ENCODE measurements at regions not wholly inside any gene's neighbourhood (a gene's known extent, or its start where the extent isn't known, plus 50 kb on each side); places are given as distances from the start of the nearest gene placed in this dataset.

DNA sequence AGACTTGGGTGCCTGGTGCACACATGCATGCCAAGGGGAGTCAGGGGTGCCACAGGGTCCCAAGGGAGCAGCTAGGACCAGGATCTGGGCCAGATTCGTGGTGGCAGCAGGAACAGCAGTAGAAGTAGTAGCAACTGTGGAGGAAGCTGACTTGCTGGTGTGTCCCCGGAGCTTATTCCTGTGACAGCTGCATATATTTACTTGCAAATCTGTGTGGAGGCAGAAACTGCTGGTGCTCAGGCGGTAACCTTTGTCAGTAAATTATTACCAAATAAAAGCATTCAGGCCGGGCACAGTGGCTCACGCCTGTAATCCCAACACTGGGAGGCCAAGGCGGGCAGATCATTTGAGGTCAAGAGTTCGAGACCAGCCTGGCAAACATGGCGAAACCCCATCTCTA, 67.4 kb upstream of the RAB18 start (continued):
- no peak for TF ChIP-seq SMAD5 (IDR thresholded peaks at IDR 0.05; ENCODE audit: low read depth)
- TF ChIP-seq STAT1 (conservative IDR thresholded peaks at IDR 0.05), result no peak
- TF ChIP-seq MEF2B (IDR thresholded peaks at IDR 0.05; ENCODE audit: partially characterized antibody, poor library complexity, severe bottlenecking), result no peak

DNA sequence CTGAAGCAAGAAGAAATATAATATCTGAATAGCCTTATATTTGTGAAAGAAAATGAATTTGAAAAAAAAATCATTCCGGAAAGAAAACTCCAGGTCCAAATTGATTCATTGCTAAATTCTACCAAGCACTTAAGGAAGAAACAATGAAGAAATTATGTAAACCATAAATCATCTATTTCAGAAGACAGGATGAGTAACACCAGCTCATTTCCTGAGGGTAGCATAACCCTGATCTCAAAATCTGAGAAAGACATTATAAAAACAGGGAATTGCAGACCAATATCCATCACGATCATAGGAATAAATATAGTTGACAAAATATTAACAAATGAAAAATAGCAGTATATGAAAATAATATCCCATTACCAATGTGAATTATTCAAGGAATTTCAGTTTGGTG, 70.1 kb upstream of the RAB18 start:
- H3K9me3 ChIP-seq (replicated peaks; ENCODE audit: control insufficient read depth, insufficient read depth, low read length), result no peaks in the 10 kb centered on the region
- intact Hi-C loops (cut with micrococcal nuclease; ENCODE audit: unreplicated experiment) (no loop called here), in situ Hi-C loops (cut with MboI) (loop anchor here (25.0 kb wide), 1 partner anchor 753 kb away; no protein-coding TSS in a partner anchor)
- POLR2A ChIA-PET, result no interaction called here
- SMC1A ChIA-PET (ENCODE audit: uncharacterized antibody, unreplicated experiment), result no interaction called here
- BruUV-seq (replicated peaks), result no TSS peak
- H4K20me1 ChIP-seq (ENCODE audit: control insufficient read depth, insufficient read depth), result no peaks in the 10 kb centered on the region
- no peak overlapping the region for H3K4me3 ChIP-seq
- H2AFZ ChIP-seq (ENCODE audit: control insufficient read depth, low read depth, low read length), result no peak overlapping the region
- RAD21 ChIA-PET (ENCODE audit: unreplicated experiment), result no interaction called here
- H3K4me2 ChIP-seq (ENCODE audit: control insufficient read depth, insufficient read depth), result no peak overlapping the region
- no peak for DNase-seq (ENCODE audit: low read depth, low spot score)
- no peak for ATAC-seq
- CTCF ChIA-PET, result no interaction called here
- H3K4me1 ChIP-seq (ENCODE audit: control insufficient read depth, insufficient read depth, low read length), result no peaks in the 10 kb centered on the region
- H3K9ac ChIP-seq (ENCODE audit: control insufficient read depth, insufficient read depth, low read length), result no peak overlapping the region
- H3K79me2 ChIP-seq (ENCODE audit: control insufficient read depth, insufficient read depth, low read length), result no peaks in the 10 kb centered on the region
- 44% methylated on average over 2 of the region's 2 CpGs for WGBS (ENCODE audit: insufficient coverage, insufficient replicate concordance, low lambda C conversion rate, missing lambda C conversion rate)
- no peaks in the 10 kb centered on the region for H3K27me3 ChIP-seq (replicated peaks in 1 of 2; ENCODE audit: control insufficient read depth in 2 of 2, insufficient read depth in 2 of 2, low read length in 1 of 2)
- H3K36me3 ChIP-seq (ENCODE audit: control insufficient read depth in 2 of 2, insufficient read depth in 2 of 2, low read length in 1 of 2), result no peaks in the 10 kb centered on the region
- no peak for FAIRE-seq
- H3K27ac ChIP-seq (ENCODE audit: control insufficient read depth, insufficient read depth), result no peak overlapping the region
- TF ChIP-seq, protein P1, sequence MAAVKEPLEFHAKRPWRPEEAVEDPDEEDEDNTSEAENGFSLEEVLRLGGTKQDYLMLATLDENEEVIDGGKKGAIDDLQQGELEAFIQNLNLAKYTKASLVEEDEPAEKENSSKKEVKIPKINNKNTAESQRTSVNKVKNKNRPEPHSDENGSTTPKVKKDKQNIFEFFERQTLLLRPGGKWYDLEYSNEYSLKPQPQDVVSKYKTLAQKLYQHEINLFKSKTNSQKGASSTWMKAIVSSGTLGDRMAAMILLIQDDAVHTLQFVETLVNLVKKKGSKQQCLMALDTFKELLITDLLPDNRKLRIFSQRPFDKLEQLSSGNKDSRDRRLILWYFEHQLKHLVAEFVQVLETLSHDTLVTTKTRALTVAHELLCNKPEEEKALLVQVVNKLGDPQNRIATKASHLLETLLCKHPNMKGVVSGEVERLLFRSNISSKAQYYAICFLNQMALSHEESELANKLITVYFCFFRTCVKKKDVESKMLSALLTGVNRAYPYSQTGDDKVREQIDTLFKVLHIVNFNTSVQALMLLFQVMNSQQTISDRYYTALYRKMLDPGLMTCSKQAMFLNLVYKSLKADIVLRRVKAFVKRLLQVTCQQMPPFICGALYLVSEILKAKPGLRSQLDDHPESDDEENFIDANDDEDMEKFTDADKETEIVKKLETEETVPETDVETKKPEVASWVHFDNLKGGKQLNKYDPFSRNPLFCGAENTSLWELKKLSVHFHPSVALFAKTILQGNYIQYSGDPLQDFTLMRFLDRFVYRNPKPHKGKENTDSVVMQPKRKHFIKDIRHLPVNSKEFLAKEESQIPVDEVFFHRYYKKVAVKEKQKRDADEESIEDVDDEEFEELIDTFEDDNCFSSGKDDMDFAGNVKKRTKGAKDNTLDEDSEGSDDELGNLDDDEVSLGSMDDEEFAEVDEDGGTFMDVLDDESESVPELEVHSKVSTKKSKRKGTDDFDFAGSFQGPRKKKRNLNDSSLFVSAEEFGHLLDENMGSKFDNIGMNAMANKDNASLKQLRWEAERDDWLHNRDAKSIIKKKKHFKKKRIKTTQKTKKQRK (IDR thresholded peaks at IDR 0.05; ENCODE audit: low read depth, low read length), result no peak
- TF ChIP-seq, protein P2, sequence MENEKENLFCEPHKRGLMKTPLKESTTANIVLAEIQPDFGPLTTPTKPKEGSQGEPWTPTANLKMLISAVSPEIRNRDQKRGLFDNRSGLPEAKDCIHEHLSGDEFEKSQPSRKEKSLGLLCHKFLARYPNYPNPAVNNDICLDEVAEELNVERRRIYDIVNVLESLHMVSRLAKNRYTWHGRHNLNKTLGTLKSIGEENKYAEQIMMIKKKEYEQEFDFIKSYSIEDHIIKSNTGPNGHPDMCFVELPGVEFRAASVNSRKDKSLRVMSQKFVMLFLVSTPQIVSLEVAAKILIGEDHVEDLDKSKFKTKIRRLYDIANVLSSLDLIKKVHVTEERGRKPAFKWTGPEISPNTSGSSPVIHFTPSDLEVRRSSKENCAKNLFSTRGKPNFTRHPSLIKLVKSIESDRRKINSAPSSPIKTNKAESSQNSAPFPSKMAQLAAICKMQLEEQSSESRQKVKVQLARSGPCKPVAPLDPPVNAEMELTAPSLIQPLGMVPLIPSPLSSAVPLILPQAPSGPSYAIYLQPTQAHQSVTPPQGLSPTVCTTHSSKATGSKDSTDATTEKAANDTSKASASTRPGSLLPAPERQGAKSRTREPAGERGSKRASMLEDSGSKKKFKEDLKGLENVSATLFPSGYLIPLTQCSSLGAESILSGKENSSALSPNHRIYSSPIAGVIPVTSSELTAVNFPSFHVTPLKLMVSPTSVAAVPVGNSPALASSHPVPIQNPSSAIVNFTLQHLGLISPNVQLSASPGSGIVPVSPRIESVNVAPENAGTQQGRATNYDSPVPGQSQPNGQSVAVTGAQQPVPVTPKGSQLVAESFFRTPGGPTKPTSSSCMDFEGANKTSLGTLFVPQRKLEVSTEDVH (IDR thresholded peaks at IDR 0.05; ENCODE audit: low read depth, partially characterized antibody), result no peak
- TF ChIP-seq EED (IDR thresholded peaks at IDR 0.05; ENCODE audit: low read depth) (no peak), SREBF2 (IDR thresholded peaks at IDR 0.05; ENCODE audit: low read length) (no peak), MTA3 (IDR thresholded peaks at IDR 0.05; ENCODE audit: borderline replicate concordance, low read length) (no peak), SIN3A (IDR thresholded peaks at IDR 0.05; ENCODE audit: low read depth, low read length) (no peak), TAF1 (IDR thresholded peaks at IDR 0.05; ENCODE audit: borderline replicate concordance, low read depth, low read length) (no peak), IKZF2 (IDR thresholded peaks at IDR 0.05) (no peak), ZZZ3 (IDR thresholded peaks at IDR 0.05; ENCODE audit: control insufficient read depth, insufficient read length, low read depth) (no peak), SMC3 (IDR thresholded peaks at IDR 0.05; ENCODE audit: borderline replicate concordance, low read length) (no peak), CREB1 (IDR thresholded peaks at IDR 0.05; ENCODE audit: low read depth) (no peak), BHLHE40 (IDR thresholded peaks at IDR 0.05; ENCODE audit: borderline replicate concordance in 1 of 2, low read depth in 2 of 2, low read length in 1 of 2) (no peak), BACH1 (IDR thresholded peaks at IDR 0.05; ENCODE audit: borderline replicate concordance) (no peak)
- TF ChIP-seq, protein P3, sequence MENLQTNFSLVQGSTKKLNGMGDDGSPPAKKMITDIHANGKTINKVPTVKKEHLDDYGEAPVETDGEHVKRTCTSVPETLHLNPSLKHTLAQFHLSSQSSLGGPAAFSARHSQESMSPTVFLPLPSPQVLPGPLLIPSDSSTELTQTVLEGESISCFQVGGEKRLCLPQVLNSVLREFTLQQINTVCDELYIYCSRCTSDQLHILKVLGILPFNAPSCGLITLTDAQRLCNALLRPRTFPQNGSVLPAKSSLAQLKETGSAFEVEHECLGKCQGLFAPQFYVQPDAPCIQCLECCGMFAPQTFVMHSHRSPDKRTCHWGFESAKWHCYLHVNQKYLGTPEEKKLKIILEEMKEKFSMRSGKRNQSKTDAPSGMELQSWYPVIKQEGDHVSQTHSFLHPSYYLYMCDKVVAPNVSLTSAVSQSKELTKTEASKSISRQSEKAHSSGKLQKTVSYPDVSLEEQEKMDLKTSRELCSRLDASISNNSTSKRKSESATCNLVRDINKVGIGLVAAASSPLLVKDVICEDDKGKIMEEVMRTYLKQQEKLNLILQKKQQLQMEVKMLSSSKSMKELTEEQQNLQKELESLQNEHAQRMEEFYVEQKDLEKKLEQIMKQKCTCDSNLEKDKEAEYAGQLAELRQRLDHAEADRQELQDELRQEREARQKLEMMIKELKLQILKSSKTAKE (IDR thresholded peaks at IDR 0.05; ENCODE audit: low read depth, poor library complexity, severe bottlenecking), result no peak
